ENCODE measurements at regions not wholly inside any gene's neighbourhood (a gene's known extent, or its start where the extent isn't known, plus 50 kb on each side); places are given as distances from the start of the nearest gene placed in this dataset.

GRCh38 chr5:117667105-117667504 is 1092.5 kb upstream of the SEMA6A start:
- no peaks in the 10 kb centered on the region for H3K27me3 ChIP-seq
- intact Hi-C loops (cut with DNase I): no loop called here
- ATAC-seq (no peak), DNase-seq (no peak)
- H3K4me3 ChIP-seq: no peak overlapping the region
- H3K27ac ChIP-seq: no peak overlapping the region
- H3K36me3 ChIP-seq: no peaks in the 10 kb centered on the region
- no peaks in the 10 kb centered on the region for H3K4me1 ChIP-seq
- no peaks in the 10 kb centered on the region for H3K9me3 ChIP-seq
- TF ChIP-seq CTCF (IDR thresholded peaks at IDR 0.05): no peak

GRCh38 chr5:117665121-117665520 is 1090.5 kb upstream of the SEMA6A start:
- no peak for DNase-seq
- H3K9me3 ChIP-seq: no peaks in the 10 kb centered on the region
- ATAC-seq: no peak
- no peak overlapping the region for H3K27ac ChIP-seq
- H3K27me3 ChIP-seq: no peaks in the 10 kb centered on the region
- no peaks in the 10 kb centered on the region for H3K36me3 ChIP-seq
- TF ChIP-seq CTCF (IDR thresholded peaks at IDR 0.05): no peak
- no peaks in the 10 kb centered on the region for H3K4me1 ChIP-seq
- no peak overlapping the region for H3K4me3 ChIP-seq
- intact Hi-C loops (cut with DNase I): no loop called here

GRCh38 chr5:117662361-117662760 is 1087.7 kb upstream of the SEMA6A start:
- Histone ChIP-seq H3K27ac (no peak overlapping the region), H3K4me3 (no peak overlapping the region), H3K36me3 (no peaks in the 10 kb centered on the region), H3K4me1 (no peaks in the 10 kb centered on the region), H3K9me3 (no peaks in the 10 kb centered on the region), H3K27me3 (no peaks in the 10 kb centered on the region)
- DNase-seq (no peak), ATAC-seq (no peak)
- TF ChIP-seq CTCF (IDR thresholded peaks at IDR 0.05): no peak
- intact Hi-C loops (cut with DNase I): no loop called here

GRCh38 chr5:117657541-117657940 is 1082.9 kb upstream of the SEMA6A start:
- intact Hi-C loops (cut with DNase I): no loop called here
- Histone ChIP-seq H3K27me3 (no peaks in the 10 kb centered on the region), H3K9me3 (no peaks in the 10 kb centered on the region), H3K4me1 (no peaks in the 10 kb centered on the region), H3K36me3 (no peaks in the 10 kb centered on the region), H3K27ac (no peak overlapping the region), H3K4me3 (no peak overlapping the region)
- no peak for ATAC-seq
- DNase-seq: no peak
- TF ChIP-seq CTCF (IDR thresholded peaks at IDR 0.05): no peak

- Histone ChIP-seq H3K27me3 (no peaks in the 10 kb centered on the region), H3K27ac (no peak overlapping the region), H3K4me3 (no peak overlapping the region), H3K9me3 (no peaks in the 10 kb centered on the region), H3K4me1 (no peaks in the 10 kb centered on the region), H3K36me3 (no peaks in the 10 kb centered on the region)
- DNase-seq: no peak
- intact Hi-C loops (cut with DNase I): no loop called here
- ATAC-seq: no peak
- TF ChIP-seq CTCF (IDR thresholded peaks at IDR 0.05): no peak
Measured at GRCh38 chr5:117652958-117653280, 1078.3 kb upstream of the SEMA6A start.
